ENCODE measurements at regions not wholly inside any gene's neighbourhood (a gene's known extent, or its start where the extent isn't known, plus 50 kb on each side); places are given as distances from the start of the nearest gene placed in this dataset.

DNA sequence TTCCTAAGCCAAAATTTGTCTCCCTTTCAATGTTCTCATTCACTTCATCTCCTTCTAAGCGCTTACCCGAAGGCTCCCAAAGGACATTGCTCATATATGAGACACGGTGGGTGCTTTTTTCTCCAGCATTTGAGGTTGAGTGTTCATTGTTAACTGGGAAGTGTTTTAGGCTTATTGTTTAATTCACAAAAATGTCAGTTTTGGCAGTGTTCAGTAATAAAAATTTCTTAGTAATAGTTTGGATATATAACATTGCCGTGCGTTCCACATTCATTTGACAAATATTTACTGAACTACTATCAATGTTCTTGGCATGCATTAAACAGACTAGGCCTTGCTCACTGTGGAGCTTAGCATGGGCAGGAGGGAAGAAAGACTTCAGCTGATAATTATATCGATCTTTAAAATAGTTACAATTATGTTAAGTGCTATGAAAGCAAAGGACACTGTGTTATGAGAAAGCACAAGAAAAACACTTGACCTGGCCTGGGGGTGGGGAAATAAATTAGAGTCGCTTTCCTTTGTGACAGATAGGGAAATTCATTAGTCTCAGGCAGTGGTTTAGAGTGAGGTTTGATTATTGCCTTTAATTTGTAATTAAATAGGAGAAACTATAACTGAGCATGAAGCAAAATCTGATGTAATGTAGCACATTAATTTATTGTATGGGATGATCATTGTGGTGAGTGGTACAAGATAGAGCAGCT lies 82.2 kb upstream of the DOCK10 start (continued):
- TF ChIP-seq, protein P1, sequence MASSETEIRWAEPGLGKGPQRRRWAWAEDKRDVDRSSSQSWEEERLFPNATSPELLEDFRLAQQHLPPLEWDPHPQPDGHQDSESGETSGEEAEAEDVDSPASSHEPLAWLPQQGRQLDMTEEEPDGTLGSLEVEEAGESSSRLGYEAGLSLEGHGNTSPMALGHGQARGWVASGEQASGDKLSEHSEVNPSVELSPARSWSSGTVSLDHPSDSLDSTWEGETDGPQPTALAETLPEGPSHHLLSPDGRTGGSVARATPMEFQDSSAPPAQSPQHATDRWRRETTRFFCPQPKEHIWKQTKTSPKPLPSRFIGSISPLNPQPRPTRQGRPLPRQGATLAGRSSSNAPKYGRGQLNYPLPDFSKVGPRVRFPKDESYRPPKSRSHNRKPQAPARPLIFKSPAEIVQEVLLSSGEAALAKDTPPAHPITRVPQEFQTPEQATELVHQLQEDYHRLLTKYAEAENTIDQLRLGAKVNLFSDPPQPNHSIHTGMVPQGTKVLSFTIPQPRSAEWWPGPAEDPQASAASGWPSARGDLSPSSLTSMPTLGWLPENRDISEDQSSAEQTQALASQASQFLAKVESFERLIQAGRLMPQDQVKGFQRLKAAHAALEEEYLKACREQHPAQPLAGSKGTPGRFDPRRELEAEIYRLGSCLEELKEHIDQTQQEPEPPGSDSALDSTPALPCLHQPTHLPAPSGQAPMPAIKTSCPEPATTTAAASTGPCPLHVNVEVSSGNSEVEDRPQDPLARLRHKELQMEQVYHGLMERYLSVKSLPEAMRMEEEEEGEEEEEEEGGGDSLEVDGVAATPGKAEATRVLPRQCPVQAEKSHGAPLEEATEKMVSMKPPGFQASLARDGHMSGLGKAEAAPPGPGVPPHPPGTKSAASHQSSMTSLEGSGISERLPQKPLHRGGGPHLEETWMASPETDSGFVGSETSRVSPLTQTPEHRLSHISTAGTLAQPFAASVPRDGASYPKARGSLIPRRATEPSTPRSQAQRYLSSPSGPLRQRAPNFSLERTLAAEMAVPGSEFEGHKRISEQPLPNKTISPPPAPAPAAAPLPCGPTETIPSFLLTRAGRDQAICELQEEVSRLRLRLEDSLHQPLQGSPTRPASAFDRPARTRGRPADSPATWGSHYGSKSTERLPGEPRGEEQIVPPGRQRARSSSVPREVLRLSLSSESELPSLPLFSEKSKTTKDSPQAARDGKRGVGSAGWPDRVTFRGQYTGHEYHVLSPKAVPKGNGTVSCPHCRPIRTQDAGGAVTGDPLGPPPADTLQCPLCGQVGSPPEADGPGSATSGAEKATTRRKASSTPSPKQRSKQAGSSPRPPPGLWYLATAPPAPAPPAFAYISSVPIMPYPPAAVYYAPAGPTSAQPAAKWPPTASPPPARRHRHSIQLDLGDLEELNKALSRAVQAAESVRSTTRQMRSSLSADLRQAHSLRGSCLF (CRISPR knock-in tag; IDR thresholded peaks at IDR 0.05; ENCODE audit: borderline replicate concordance): no peak
- TF ChIP-seq, protein P2, sequence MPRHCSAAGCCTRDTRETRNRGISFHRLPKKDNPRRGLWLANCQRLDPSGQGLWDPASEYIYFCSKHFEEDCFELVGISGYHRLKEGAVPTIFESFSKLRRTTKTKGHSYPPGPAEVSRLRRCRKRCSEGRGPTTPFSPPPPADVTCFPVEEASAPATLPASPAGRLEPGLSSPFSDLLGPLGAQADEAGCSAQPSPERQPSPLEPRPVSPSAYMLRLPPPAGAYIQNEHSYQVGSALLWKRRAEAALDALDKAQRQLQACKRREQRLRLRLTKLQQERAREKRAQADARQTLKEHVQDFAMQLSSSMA (CRISPR knock-in tag; IDR thresholded peaks at IDR 0.05): no peak
- TF ChIP-seq SNRNP70 (IDR thresholded peaks at IDR 0.05; ENCODE audit: low read depth, low read length): no peak

DNA sequence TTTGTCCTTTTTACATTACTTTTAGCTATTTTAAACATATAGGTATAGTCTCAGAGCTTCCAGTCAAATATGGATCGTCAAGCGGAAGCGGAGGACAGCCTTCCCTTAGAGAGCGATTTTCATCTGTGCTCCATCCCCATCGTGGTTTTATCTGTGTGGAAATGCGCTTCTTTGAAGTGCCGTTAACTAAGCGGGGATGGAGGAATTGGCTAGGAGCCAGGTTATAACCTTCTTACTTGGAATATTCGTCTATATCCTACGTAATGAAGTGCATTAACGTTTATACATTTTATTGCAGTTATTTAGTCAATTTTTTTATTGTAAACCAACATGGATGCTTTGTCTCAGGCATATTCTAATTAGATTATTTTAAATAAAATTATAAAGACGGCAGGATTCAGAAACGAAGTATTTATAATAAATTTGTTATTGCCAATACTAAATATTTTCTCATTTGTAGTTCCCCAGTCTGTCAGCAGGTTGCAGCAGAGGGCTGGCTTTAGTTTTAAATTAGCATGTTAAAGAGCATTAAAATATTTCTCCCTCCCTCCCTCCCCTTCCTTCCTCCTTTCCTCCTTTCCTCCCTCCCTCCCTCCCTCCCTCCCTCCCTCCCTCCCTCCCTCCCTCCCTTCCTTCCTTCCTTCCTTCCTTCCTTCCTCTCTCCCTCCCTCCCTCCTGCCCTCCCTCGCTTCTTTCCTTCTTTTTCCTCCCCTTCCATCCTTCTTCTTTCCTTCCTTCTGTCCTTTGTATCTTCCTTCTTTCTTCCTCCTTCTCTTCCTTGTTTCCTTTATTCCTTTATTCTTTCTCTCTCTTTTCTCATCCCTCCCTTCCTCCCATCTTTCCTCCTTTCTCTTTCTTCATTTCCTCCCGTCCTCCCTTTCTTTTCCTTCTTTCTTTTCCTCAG lies 80.6 kb upstream of the DOCK10 start:
- FAIRE-seq: no peak
- Histone ChIP-seq H3K9me3 (ENCODE audit: low read length) (no peaks in the 10 kb centered on the region), H3K27ac (ENCODE audit: extremely low read length, insufficient read depth, low read length) (no peak overlapping the region), H3K4me3 (replicated peaks in 1 of 3; ENCODE audit: insufficient read depth in 1 of 3, low read depth in 2 of 3, low read length in 3 of 3) (no peak overlapping the region), H3K27me3 (ENCODE audit: control insufficient read depth in 1 of 2, insufficient read depth in 2 of 2, low read length in 2 of 2) (no peaks in the 10 kb centered on the region; a peak in 1 of 5 replicates), H2AFZ (ENCODE audit: low read length) (no peak overlapping the region), H3K4me2 (ENCODE audit: low read depth, low read length) (no peak overlapping the region), H3K9ac (ENCODE audit: insufficient read depth, low read depth, low read length) (no peak overlapping the region), H3K4me1 (ENCODE audit: insufficient read depth, low read length) (no peaks in the 10 kb centered on the region), H4K20me1 (ENCODE audit: insufficient read depth, low read length) (no peaks in the 10 kb centered on the region), H3K79me2 (ENCODE audit: insufficient read depth, low read length) (no peaks in the 10 kb centered on the region), H3K36me3 (replicated peaks in 1 of 2; ENCODE audit: control insufficient read depth in 1 of 2, insufficient read depth in 2 of 2, low read length in 2 of 2) (no peaks in the 10 kb centered on the region)
- ATAC-seq: no peak
- ChIA-PET CTCF (ENCODE audit: low intra/inter-chr PET ratio, low total read pairs) (interaction anchor here (0.7 to 1.8 kb wide), 2 partner anchors 197 to 538 kb away, joined by 3 to 18 read pairs; no protein-coding TSS in a partner anchor), POLR2A (no interaction called here)
- BruUV-seq (replicated peaks): no TSS peak
- intact Hi-C loops (cut with micrococcal nuclease; ENCODE audit: unreplicated experiment): loop anchor here (1.0 kb wide), 1 partner anchor 537 kb away; no protein-coding TSS in a partner anchor
- in situ Hi-C loops (cut with HindIII; ENCODE audit: extremely low pct_ligation_motif_present, low pct_unique_long_range_greater_than_20kb): loop anchor here (5.0 kb wide), 1 partner anchor 539 kb away; no protein-coding TSS in a partner anchor
- 34% methylated on average over 15 of the region's 15 CpGs for WGBS (ENCODE audit: low lambda C conversion rate)
- DNase-seq (ENCODE audit: low spot score): no peak
- no peak for TF ChIP-seq TMF1 (CRISPR knock-in tag; IDR thresholded peaks at IDR 0.05; ENCODE audit: low read depth)
- peak; percentile 96 for TF ChIP-seq PCBP1 (IDR thresholded peaks at IDR 0.05; ENCODE audit: borderline replicate concordance, low read depth, low read length)
- TF ChIP-seq SMC3 (IDR thresholded peaks at IDR 0.05; ENCODE audit: low read length): peak; percentile 46
- TF ChIP-seq ZNF891 (CRISPR knock-in tag; IDR thresholded peaks at IDR 0.05): no peak
- TF ChIP-seq PCBP2 (optimal IDR thresholded peaks at IDR 0.05; ENCODE audit: low read depth, low read length, poor library complexity, severe bottlenecking): peak; percentile 84
- TF ChIP-seq ZNF432 (CRISPR knock-in tag; IDR thresholded peaks at IDR 0.05; ENCODE audit: borderline replicate concordance): no peak
- TF ChIP-seq HOXA3 (CRISPR knock-in tag; IDR thresholded peaks at IDR 0.05): no peak
- TF ChIP-seq, protein P3, sequence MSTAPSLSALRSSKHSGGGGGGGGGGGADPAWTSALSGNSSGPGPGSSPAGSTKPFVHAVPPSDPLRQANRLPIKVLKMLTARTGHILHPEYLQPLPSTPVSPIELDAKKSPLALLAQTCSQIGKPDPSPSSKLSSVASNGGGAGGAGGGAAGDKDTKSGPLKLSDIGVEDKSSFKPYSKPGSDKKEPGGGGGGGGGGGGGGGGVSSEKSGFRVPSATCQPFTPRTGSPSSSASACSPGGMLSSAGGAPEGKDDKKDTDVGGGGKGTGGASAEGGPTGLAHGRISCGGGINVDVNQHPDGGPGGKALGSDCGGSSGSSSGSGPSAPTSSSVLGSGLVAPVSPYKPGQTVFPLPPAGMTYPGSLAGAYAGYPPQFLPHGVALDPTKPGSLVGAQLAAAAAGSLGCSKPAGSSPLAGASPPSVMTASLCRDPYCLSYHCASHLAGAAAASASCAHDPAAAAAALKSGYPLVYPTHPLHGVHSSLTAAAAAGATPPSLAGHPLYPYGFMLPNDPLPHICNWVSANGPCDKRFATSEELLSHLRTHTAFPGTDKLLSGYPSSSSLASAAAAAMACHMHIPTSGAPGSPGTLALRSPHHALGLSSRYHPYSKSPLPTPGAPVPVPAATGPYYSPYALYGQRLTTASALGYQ (CRISPR knock-in tag; IDR thresholded peaks at IDR 0.05): no peak
